Central memory CD4-positive, alpha-beta T cell (primary cell): ENCODE measurements at regions not wholly inside any gene's neighbourhood (a gene's known extent, or its start where the extent isn't known, plus 50 kb on each side); places are given as distances from the start of the nearest gene placed in this dataset.
"Not testable (repeated sequence)": the region's sequence is repeated elsewhere in the genome, so short reads cannot be mapped to it uniquely, and the experiment has no call there.

Source experiments
- DNase-seq: peaks from one replicate; pipeline ENCODE4 v3.0.0; 2022

GRCh38 chr1:103348136-103348535 lies 177.4 kb upstream of the RNPC3 start:
- DNase-seq: no peak

- DNase-seq: no peak
Measured at GRCh38 chr1:103344930-103345329, 180.6 kb upstream of the RNPC3 start.

GRCh38 chr1:103341377-103341880 lies 184.1 kb upstream of the RNPC3 start:
- DNase-seq: no peak

GRCh38 chr1:103337779-103338178 lies 187.7 kb upstream of the RNPC3 start:
- DNase-seq: no peak

DNA sequence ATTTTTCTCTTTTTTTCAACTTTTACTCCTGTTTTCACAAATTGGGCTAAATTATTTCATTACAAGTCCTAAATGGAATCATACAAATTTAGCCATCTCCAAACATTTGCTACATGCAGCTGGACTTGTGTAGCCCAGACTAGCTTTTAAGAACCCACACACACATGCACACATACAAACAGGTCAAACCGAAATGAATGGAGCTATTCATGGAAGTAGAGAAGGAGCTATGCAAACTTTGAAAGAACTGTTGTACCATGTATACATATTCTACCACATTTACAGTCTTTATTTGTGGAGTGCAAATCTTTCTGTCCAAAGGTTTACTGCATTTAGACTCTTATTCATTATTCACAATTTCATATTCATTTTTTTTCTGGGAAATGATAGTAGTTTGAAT lies 189.1 kb upstream of the RNPC3 start:
- no peak for DNase-seq

- DNase-seq: no peak
Measured at GRCh38 chr1:103333141-103333540, 192.4 kb upstream of the RNPC3 start.

DNA sequence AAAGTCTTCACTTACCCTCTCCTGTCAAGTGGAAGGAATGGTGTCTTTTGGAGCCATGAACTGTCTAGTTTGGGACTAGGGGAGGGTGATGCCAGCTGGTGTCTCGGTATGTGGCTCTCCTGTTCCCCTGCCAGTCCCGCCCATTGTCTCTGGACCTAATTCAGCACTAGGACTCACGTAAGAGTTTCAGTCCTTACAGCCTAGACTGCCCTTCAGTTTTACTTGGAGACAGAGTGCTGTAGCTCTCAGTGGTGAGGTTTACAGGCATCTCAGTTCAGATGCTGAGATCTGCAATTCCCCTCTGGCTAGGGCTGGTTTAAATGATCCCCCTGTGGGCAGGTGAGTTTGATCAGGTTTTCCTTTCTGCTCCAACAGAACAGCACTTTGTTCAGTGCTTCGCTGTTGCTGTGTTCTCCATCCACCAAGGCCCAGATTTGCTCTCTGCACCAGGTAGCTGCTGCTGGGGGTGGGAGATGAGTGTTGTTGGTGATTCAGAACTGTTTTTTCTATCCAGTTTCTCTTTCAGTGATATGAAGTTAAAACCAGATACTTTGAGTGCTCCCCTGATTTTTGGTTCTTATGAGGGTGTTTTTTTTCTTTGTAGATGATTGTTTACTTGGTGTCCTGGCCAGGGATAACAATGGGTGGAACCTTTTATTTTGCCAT lies 198.3 kb upstream of the RNPC3 start:
- no peak for DNase-seq

- no peak for DNase-seq
Measured at GRCh38 chr1:103326595-103326994, 198.9 kb upstream of the RNPC3 start.

- DNase-seq: no peak
Measured at GRCh38 chr1:103309786-103310185, 201.5 kb upstream of the COL11A1 start.

DNA sequence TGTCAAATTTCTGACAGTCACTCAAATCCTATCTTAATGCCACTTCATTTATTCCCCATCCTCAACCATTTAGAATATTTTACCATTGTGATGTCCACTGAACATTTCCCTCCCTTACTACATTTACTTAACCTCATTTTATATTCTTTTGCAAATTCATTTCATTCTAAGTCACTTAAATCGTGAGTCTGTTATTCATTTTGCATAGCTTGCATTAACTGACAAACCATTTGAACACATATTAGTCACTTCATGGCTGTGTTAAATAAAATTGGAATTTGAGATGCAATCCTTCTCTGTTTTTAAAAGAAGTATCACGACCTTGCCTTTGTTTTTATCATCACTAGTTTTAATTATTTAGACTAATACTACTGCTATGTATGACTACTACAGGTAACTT lies 199.4 kb upstream of the COL11A1 start:
- no peak for DNase-seq

- DNase-seq: no peak
Measured at GRCh38 chr1:103283841-103284669, 175.7 kb upstream of the COL11A1 start.

DNA sequence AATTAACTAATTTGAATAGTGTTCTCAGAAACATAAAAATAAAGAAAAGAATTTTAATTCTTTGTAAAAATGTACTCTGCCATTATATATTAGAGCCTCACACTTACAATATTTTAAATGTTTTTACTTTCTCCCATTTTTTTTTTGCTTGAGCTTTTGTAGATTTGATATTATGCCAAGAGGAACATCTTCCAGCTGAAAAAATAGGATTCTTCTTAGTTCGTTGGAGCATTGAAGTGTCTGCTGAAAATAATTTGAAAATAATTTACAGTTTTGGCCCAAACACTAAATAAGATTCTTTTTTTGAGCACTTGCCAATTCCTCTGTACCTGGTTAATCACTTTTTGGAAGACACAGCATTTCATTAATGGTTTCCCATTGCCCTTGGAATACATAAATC lies 175.0 kb upstream of the COL11A1 start:
- no peak for DNase-seq

- DNase-seq: no peak
Measured at GRCh38 chr1:103275725-103276124, 167.4 kb upstream of the COL11A1 start.

DNA sequence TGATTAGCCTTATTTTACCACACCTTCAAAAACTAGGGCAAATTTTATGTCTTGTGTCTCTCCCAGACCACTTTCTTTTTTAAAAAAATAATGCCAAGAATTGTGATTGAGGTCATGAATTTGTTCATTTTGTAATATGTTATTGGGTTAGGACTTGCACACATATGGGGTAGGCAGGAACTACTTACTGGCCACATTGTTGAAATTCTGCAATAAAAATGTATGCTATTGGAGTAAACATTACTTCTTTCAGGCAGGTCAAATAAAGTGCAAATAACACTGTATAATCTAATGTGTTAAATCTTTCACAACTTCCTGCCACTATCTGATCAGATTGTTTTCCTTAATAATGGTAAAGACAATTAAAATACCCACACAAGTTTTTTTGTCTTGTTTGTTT lies 166.6 kb upstream of the COL11A1 start:
- no peak for DNase-seq

GRCh38 chr1:103273106-103273505 lies 164.8 kb upstream of the COL11A1 start:
- DNase-seq: no peak

- not testable (repeated sequence) for DNase-seq
Measured at GRCh38 chr1:103271471-103271870, 163.1 kb upstream of the COL11A1 start.

GRCh38 chr1:103267893-103268292 lies 159.6 kb upstream of the COL11A1 start:
- no peak for DNase-seq

- no peak for DNase-seq
Measured at GRCh38 chr1:103267266-103267665, 158.9 kb upstream of the COL11A1 start.

GRCh38 chr1:103266036-103266435 lies 157.7 kb upstream of the COL11A1 start:
- no peak for DNase-seq

DNA sequence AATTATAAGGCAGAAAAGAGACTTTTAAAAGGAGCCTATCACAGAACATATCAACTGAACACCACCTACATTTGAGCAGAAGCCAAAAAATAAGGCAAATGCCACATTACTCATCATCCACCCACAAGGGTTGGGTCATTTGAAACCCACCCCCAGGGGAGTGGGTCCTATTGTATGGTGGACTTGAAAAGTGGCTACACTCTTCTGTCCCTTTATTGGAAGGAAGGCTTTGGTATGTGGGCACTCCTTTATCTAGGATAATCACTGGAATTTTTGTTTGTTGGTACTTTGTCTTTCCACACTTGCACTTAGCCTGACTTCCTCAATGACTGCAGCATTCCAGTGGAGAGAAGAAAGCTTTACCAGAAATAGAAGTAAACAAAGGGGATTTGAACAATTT lies 157.2 kb upstream of the COL11A1 start:
- no peak for DNase-seq

- DNase-seq: no peak
Measured at GRCh38 chr1:103259982-103260381, 151.7 kb upstream of the COL11A1 start.

GRCh38 chr1:103256490-103256889 lies 148.2 kb upstream of the COL11A1 start:
- no peak for DNase-seq

GRCh38 chr1:103254691-103255090 lies 146.4 kb upstream of the COL11A1 start:
- no peak for DNase-seq

DNA sequence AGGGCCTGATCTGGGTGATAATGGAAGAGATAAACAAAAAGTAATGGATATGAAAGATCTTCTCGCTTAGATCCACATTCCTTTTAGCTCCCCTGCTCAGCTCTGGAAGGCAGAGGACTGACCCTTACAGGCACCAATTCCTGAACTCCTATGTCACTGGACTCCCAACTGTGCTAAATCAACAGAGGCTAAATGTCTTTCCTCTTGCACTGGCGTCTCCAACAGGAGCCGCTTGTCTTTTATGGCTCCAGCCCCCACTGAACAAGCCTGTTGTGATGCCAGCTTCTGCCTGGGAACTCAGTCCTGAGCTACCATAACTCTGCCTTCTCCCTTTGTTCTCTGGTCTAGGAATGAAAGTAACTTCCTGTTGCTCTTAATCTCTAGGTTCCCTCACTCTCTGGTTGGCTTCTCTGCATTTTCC lies 142.1 kb upstream of the COL11A1 start:
- DNase-seq: no peak
